ENCODE measurements at regions not wholly inside any gene's neighbourhood (a gene's known extent, or its start where the extent isn't known, plus 50 kb on each side); places are given as distances from the start of the nearest gene placed in this dataset.

- TF ChIP-seq SIN3A (IDR thresholded peaks at IDR 0.05; ENCODE audit: borderline replicate concordance, insufficient read depth, low read length): no peak
- TF ChIP-seq, protein P1, sequence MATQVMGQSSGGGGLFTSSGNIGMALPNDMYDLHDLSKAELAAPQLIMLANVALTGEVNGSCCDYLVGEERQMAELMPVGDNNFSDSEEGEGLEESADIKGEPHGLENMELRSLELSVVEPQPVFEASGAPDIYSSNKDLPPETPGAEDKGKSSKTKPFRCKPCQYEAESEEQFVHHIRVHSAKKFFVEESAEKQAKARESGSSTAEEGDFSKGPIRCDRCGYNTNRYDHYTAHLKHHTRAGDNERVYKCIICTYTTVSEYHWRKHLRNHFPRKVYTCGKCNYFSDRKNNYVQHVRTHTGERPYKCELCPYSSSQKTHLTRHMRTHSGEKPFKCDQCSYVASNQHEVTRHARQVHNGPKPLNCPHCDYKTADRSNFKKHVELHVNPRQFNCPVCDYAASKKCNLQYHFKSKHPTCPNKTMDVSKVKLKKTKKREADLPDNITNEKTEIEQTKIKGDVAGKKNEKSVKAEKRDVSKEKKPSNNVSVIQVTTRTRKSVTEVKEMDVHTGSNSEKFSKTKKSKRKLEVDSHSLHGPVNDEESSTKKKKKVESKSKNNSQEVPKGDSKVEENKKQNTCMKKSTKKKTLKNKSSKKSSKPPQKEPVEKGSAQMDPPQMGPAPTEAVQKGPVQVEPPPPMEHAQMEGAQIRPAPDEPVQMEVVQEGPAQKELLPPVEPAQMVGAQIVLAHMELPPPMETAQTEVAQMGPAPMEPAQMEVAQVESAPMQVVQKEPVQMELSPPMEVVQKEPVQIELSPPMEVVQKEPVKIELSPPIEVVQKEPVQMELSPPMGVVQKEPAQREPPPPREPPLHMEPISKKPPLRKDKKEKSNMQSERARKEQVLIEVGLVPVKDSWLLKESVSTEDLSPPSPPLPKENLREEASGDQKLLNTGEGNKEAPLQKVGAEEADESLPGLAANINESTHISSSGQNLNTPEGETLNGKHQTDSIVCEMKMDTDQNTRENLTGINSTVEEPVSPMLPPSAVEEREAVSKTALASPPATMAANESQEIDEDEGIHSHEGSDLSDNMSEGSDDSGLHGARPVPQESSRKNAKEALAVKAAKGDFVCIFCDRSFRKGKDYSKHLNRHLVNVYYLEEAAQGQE (IDR thresholded peaks at IDR 0.05; ENCODE audit: insufficient read depth in 1 of 2, low read depth in 2 of 2, low read length in 2 of 2): no peak
- no peak for TF ChIP-seq TAF1 (IDR thresholded peaks at IDR 0.05; ENCODE audit: borderline replicate concordance, insufficient read depth, low read length)
- no peak for TF ChIP-seq POLR2AphosphoS5 (IDR thresholded peaks at IDR 0.05; ENCODE audit: low read depth, low read length)
- no peak for TF ChIP-seq FOXP2 (optimal IDR thresholded peaks at IDR 0.05; ENCODE audit: borderline replicate concordance, extremely low read depth, extremely low read length, insufficient read depth)
These were observed 419.7 kb downstream of the CD109 start for GRCh38 chr6:74115674-74116073.

- TF ChIP-seq TAF1 (IDR thresholded peaks at IDR 0.05; ENCODE audit: borderline replicate concordance, insufficient read depth, low read length) (no peak), FOXP2 (optimal IDR thresholded peaks at IDR 0.05; ENCODE audit: borderline replicate concordance, extremely low read depth, extremely low read length, insufficient read depth) (no peak)
These were observed 418.4 kb downstream of the CD109 start for GRCh38 chr6:74114428-74114827.

GRCh38 chr6:74113901-74114300 lies 417.9 kb downstream of the CD109 start:
- TF ChIP-seq FOXP2 (optimal IDR thresholded peaks at IDR 0.05; ENCODE audit: borderline replicate concordance, extremely low read depth, extremely low read length, insufficient read depth) (no peak), POLR2AphosphoS5 (IDR thresholded peaks at IDR 0.05; ENCODE audit: low read depth, low read length) (no peak), SIN3A (IDR thresholded peaks at IDR 0.05; ENCODE audit: borderline replicate concordance, insufficient read depth, low read length) (no peak), TAF1 (IDR thresholded peaks at IDR 0.05; ENCODE audit: borderline replicate concordance, insufficient read depth, low read length) (no peak)
- TF ChIP-seq, protein P1 (IDR thresholded peaks at IDR 0.05; ENCODE audit: insufficient read depth in 1 of 2, low read depth in 2 of 2, low read length in 2 of 2): no peak

- TF ChIP-seq SIN3A (IDR thresholded peaks at IDR 0.05; ENCODE audit: borderline replicate concordance, insufficient read depth, low read length): no peak
- no peak for TF ChIP-seq TAF1 (IDR thresholded peaks at IDR 0.05; ENCODE audit: borderline replicate concordance, insufficient read depth, low read length)
- TF ChIP-seq, protein P1 (IDR thresholded peaks at IDR 0.05; ENCODE audit: insufficient read depth in 1 of 2, low read depth in 2 of 2, low read length in 2 of 2): no peak
- no peak for TF ChIP-seq POLR2AphosphoS5 (IDR thresholded peaks at IDR 0.05; ENCODE audit: low read depth, low read length)
- no peak for TF ChIP-seq FOXP2 (optimal IDR thresholded peaks at IDR 0.05; ENCODE audit: borderline replicate concordance, extremely low read depth, extremely low read length, insufficient read depth)
These were observed 407.4 kb downstream of the CD109 start for GRCh38 chr6:74103417-74103816.

GRCh38 chr6:74100719-74101287 lies 404.8 kb downstream of the CD109 start:
- TF ChIP-seq TAF1 (IDR thresholded peaks at IDR 0.05; ENCODE audit: borderline replicate concordance, insufficient read depth, low read length) (no peak), FOXP2 (optimal IDR thresholded peaks at IDR 0.05; ENCODE audit: borderline replicate concordance, extremely low read depth, extremely low read length, insufficient read depth) (no peak), SIN3A (IDR thresholded peaks at IDR 0.05; ENCODE audit: borderline replicate concordance, insufficient read depth, low read length) (no peak), POLR2AphosphoS5 (IDR thresholded peaks at IDR 0.05; ENCODE audit: low read depth, low read length) (no peak)
- TF ChIP-seq, protein P1 (IDR thresholded peaks at IDR 0.05; ENCODE audit: insufficient read depth in 1 of 2, low read depth in 2 of 2, low read length in 2 of 2): no peak

Data from PFSK-1 (cell line).